Muscle layer of colon (tissue), 2 donors: ENCODE measurements at regions not wholly inside any gene's neighbourhood (a gene's known extent, or its start where the extent isn't known, plus 50 kb on each side); places are given as distances from the start of the nearest gene placed in this dataset.

Source experiments
- H3K27ac ChIP-seq: one replicate; pipeline ENCODE4 v1.7.0; 2013; ENCODE audit warnings: low read depth, mild to moderate bottlenecking, low read length, moderate library complexity
- H3K27me3 ChIP-seq, 2 donors: one replicate each; pipeline ENCODE4 v1.7.0; 2013; ENCODE audit warnings: low read length in 2 of 2, mild to moderate bottlenecking in 2 of 2; ENCODE audit not compliant: insufficient read depth in 2 of 2, control insufficient read depth in 1 of 2
- H3K36me3 ChIP-seq: one replicate; pipeline ENCODE4 v1.7.0; 2013; ENCODE audit warnings: mild to moderate bottlenecking, low read length; ENCODE audit not compliant: insufficient read depth
- H3K4me1 ChIP-seq: one replicate; pipeline ENCODE4 v1.7.0; 2013; ENCODE audit warnings: mild to moderate bottlenecking, low read length; ENCODE audit not compliant: insufficient read depth
- H3K4me3 ChIP-seq, 2 donors: one replicate each; pipeline ENCODE4 v1.7.0; 2013; ENCODE audit warnings: low read length in 2 of 2, low read depth in 1 of 2, mild to moderate bottlenecking in 1 of 2, moderate library complexity in 1 of 2
- H3K9ac ChIP-seq: one replicate; pipeline ENCODE4 v1.7.0; 2013; ENCODE audit warnings: low read length
- H3K9me3 ChIP-seq: one replicate; pipeline ENCODE4 v1.7.0; 2013; ENCODE audit warnings: mild to moderate bottlenecking, low read length
- donor health status: abdominal sarcoma.
- donor health status: Adenocarcinoma of cecum.

GRCh38 chr16:86726340-86726739, 148.0 kb downstream of the FOXL1 start:
- no peak overlapping the region for H3K27ac ChIP-seq
- no peaks in the 10 kb centered on the region for H3K4me1 ChIP-seq
- H3K9ac ChIP-seq = no peak overlapping the region
- H3K27me3 ChIP-seq = peaks cover 0 to 7% of the 10 kb centered on the region in 2 donors
- no peak overlapping the region for H3K4me3 ChIP-seq
- H3K36me3 ChIP-seq = no peaks in the 10 kb centered on the region
- H3K9me3 ChIP-seq = no peaks in the 10 kb centered on the region

GRCh38 chr16:86727131-86727530, 148.8 kb downstream of the FOXL1 start:
- Histone ChIP-seq H3K27me3 (peaks cover 2 to 14% of the 10 kb centered on the region in 2 donors), H3K4me1 (no peaks in the 10 kb centered on the region), H3K4me3 (no peak overlapping the region), H3K27ac (no peak overlapping the region), H3K9me3 (no peaks in the 10 kb centered on the region), H3K36me3 (no peaks in the 10 kb centered on the region), H3K9ac (no peak overlapping the region)

- no peak overlapping the region for H3K4me3 ChIP-seq
- H3K27ac ChIP-seq = no peak overlapping the region
- no peaks in the 10 kb centered on the region for H3K4me1 ChIP-seq
- H3K36me3 ChIP-seq = no peaks in the 10 kb centered on the region
- H3K9ac ChIP-seq = no peak overlapping the region
- H3K27me3 ChIP-seq = peaks cover 7 to 19% of the 10 kb centered on the region in 2 donors
- H3K9me3 ChIP-seq = no peaks in the 10 kb centered on the region
These were observed 149.3 kb downstream of the FOXL1 start for GRCh38 chr16:86727632-86728031.

GRCh38 chr16:86729686-86730085, 151.3 kb downstream of the FOXL1 start:
- H3K27me3 ChIP-seq = peaks cover 10 to 39% of the 10 kb centered on the region in 2 donors
- no peaks in the 10 kb centered on the region for H3K9me3 ChIP-seq
- H3K4me1 ChIP-seq = no peaks in the 10 kb centered on the region
- no peak overlapping the region for H3K9ac ChIP-seq
- no peak overlapping the region for H3K4me3 ChIP-seq
- H3K27ac ChIP-seq = no peak overlapping the region
- H3K36me3 ChIP-seq = no peaks in the 10 kb centered on the region

- Histone ChIP-seq H3K27me3 (peaks cover 10 to 43% of the 10 kb centered on the region in 2 donors), H3K9ac (no peak overlapping the region), H3K27ac (no peak overlapping the region), H3K9me3 (no peaks in the 10 kb centered on the region), H3K36me3 (no peaks in the 10 kb centered on the region), H3K4me1 (no peaks in the 10 kb centered on the region), H3K4me3 (no peak overlapping the region)
These were observed 151.7 kb downstream of the FOXL1 start for GRCh38 chr16:86730086-86730485.

GRCh38 chr16:86730597-86730996, 152.2 kb downstream of the FOXL1 start:
- Histone ChIP-seq H3K27me3 (peaks cover 10 to 43% of the 10 kb centered on the region in 2 donors), H3K4me1 (no peaks in the 10 kb centered on the region)

GRCh38 chr16:86732621-86733295, 154.4 kb downstream of the FOXL1 start:
- H3K9ac ChIP-seq = no peak overlapping the region
- H3K27me3 ChIP-seq = peaks cover 10 to 43% of the 10 kb centered on the region in 2 donors
- H3K4me1 ChIP-seq = no peaks in the 10 kb centered on the region
- no peaks in the 10 kb centered on the region for H3K36me3 ChIP-seq
- no peak overlapping the region for H3K27ac ChIP-seq
- H3K9me3 ChIP-seq = no peaks in the 10 kb centered on the region
- no peak overlapping the region for H3K4me3 ChIP-seq

More at GRCh38 chr16:86730597-86730996, 152.2 kb downstream of the FOXL1 start:
- no peak overlapping the region for H3K9ac ChIP-seq
- no peak overlapping the region for H3K4me3 ChIP-seq
- H3K36me3 ChIP-seq = no peaks in the 10 kb centered on the region
- H3K9me3 ChIP-seq = no peaks in the 10 kb centered on the region
- no peak overlapping the region for H3K27ac ChIP-seq

- no peak overlapping the region for H3K4me3 ChIP-seq
- no peaks in the 10 kb centered on the region for H3K36me3 ChIP-seq
- no peaks in the 10 kb centered on the region for H3K9me3 ChIP-seq
- H3K9ac ChIP-seq = no peak overlapping the region
- H3K4me1 ChIP-seq = no peaks in the 10 kb centered on the region
- peaks cover 10 to 43% of the 10 kb centered on the region in 2 donors for H3K27me3 ChIP-seq
- no peak overlapping the region for H3K27ac ChIP-seq
These were observed 155.4 kb downstream of the FOXL1 start for GRCh38 chr16:86733546-86734254.

GRCh38 chr16:86734543-86735460, 156.5 kb downstream of the FOXL1 start:
- peaks cover 11 to 44% of the 10 kb centered on the region in 2 donors for H3K27me3 ChIP-seq
- H3K27ac ChIP-seq = no peak overlapping the region
- no peak overlapping the region for H3K9ac ChIP-seq

GRCh38 chr16:86735727-86736126, 157.4 kb downstream of the FOXL1 start:
- peaks cover 20 to 51% of the 10 kb centered on the region in 2 donors for H3K27me3 ChIP-seq
- no peak overlapping the region for H3K27ac ChIP-seq
- H3K4me1 ChIP-seq = no peaks in the 10 kb centered on the region
- no peak overlapping the region for H3K4me3 ChIP-seq
- no peaks in the 10 kb centered on the region for H3K9me3 ChIP-seq
- H3K9ac ChIP-seq = no peak overlapping the region
- H3K36me3 ChIP-seq = no peaks in the 10 kb centered on the region

More at GRCh38 chr16:86734543-86735460, 156.5 kb downstream of the FOXL1 start:
- Histone ChIP-seq H3K36me3 (no peaks in the 10 kb centered on the region), H3K9me3 (no peaks in the 10 kb centered on the region), H3K4me3 (no peak overlapping the region), H3K4me1 (no peaks in the 10 kb centered on the region)

GRCh38 chr16:86736502-86736901, 158.2 kb downstream of the FOXL1 start:
- Histone ChIP-seq H3K36me3 (no peaks in the 10 kb centered on the region), H3K9ac (no peak overlapping the region), H3K27ac (no peak overlapping the region), H3K27me3 (peaks cover 26 to 52% of the 10 kb centered on the region in 2 donors), H3K4me3 (no peak overlapping the region), H3K9me3 (no peaks in the 10 kb centered on the region), H3K4me1 (no peaks in the 10 kb centered on the region)
